SU-DHL-6 (cell line): ENCODE measurements at regions not wholly inside any gene's neighbourhood (a gene's known extent, or its start where the extent isn't known, plus 50 kb on each side); places are given as distances from the start of the nearest gene placed in this dataset.

ENCODE experiments used
- EZH2phosphoT487 ChIP-seq: fragments of 200-600 bp; sonication (generic), shearing (Covaris generic); conservative IDR thresholded peaks from 2 replicates; pipeline ENCODE4 v1.6.1; 2018; ENCODE audit warnings: mild to moderate bottlenecking, antibody characterized with exemption, low read length, moderate library complexity, mixed read lengths
- TF ChIP-seq, protein P1 (sequence below): fragments of 200-600 bp; sonication (generic); IDR thresholded peaks from one replicate; pipeline ENCODE4 v1.5.1; 2017; ENCODE audit warnings: antibody characterized with exemption, mild to moderate bottlenecking, low read length, moderate library complexity; ENCODE audit not compliant: insufficient read depth, poor library complexity, severe bottlenecking

DNA sequence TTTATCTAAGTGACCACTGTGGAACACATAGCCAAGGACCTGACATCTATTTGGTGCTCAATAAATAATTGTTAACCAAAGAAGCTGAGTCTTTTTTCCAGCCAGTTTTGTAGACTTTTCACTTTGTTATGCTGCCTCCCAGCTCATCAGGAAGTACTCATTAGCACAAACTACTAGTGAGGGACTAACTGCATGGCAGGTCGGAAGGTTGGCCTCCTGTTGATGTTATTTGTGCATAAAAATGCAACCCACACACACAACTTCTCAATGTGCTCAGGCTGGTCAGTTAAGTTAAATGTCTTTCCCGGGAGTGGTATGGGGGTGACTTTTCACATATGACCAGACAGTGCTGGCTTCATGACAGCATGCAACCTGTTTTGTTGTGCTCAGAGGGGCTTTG is 263.0 kb upstream of the TOPAZ1 start:
- TF ChIP-seq, protein P1, sequence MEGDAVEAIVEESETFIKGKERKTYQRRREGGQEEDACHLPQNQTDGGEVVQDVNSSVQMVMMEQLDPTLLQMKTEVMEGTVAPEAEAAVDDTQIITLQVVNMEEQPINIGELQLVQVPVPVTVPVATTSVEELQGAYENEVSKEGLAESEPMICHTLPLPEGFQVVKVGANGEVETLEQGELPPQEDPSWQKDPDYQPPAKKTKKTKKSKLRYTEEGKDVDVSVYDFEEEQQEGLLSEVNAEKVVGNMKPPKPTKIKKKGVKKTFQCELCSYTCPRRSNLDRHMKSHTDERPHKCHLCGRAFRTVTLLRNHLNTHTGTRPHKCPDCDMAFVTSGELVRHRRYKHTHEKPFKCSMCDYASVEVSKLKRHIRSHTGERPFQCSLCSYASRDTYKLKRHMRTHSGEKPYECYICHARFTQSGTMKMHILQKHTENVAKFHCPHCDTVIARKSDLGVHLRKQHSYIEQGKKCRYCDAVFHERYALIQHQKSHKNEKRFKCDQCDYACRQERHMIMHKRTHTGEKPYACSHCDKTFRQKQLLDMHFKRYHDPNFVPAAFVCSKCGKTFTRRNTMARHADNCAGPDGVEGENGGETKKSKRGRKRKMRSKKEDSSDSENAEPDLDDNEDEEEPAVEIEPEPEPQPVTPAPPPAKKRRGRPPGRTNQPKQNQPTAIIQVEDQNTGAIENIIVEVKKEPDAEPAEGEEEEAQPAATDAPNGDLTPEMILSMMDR: no peak
- no peak for TF ChIP-seq EZH2phosphoT487
